MM.1S (cell line): ENCODE measurements at regions not wholly inside any gene's neighbourhood (a gene's known extent, or its start where the extent isn't known, plus 50 kb on each side); places are given as distances from the start of the nearest gene placed in this dataset.

Experiments used
- EZH2 ChIP-seq: fragments of 300-600 bp; sonication (generic); optimal IDR thresholded peaks from 2 replicates; pipeline ENCODE3; 2017; ENCODE audit warnings: low read depth, mild to moderate bottlenecking, antibody characterized with exemption, low read length, mixed read lengths
- EZH2phosphoT487 ChIP-seq: fragments of 300-600 bp; sonication (generic); IDR thresholded peaks from 2 replicates; pipeline ENCODE4 v1.6.1; 2018; ENCODE audit warnings: antibody characterized with exemption, low read length

- no peak for TF ChIP-seq EZH2
- no peak for TF ChIP-seq EZH2phosphoT487
These were observed 384.3 kb downstream of the PTPRU start for GRCh38 chr1:29620631-29621030.
